IPS-18a (cell line): ENCODE measurements at regions not wholly inside any gene's neighbourhood (a gene's known extent, or its start where the extent isn't known, plus 50 kb on each side); places are given as distances from the start of the nearest gene placed in this dataset.
"Not testable (repeated sequence)": the region's sequence is repeated elsewhere in the genome, so short reads cannot be mapped to it uniquely, and the experiment has no call there.

Experiments
- H3K27ac ChIP-seq: one replicate; pipeline ENCODE4 v1.5.1; 2013; ENCODE audit warnings: low read length
- H3K27me3 ChIP-seq: one replicate; pipeline ENCODE4 v1.6.1; 2013; ENCODE audit warnings: mild to moderate bottlenecking, low read length; ENCODE audit not compliant: control insufficient read depth, insufficient read depth
- H3K36me3 ChIP-seq: one replicate; pipeline ENCODE4 v1.6.1; 2013; ENCODE audit warnings: low read depth, low read length; ENCODE audit not compliant: control insufficient read depth
- H3K4me1 ChIP-seq: one replicate; pipeline ENCODE4 v1.6.1; 2013; ENCODE audit warnings: low read depth, low read length; ENCODE audit not compliant: control insufficient read depth
- H3K4me3 ChIP-seq: one replicate; pipeline ENCODE4 v1.5.1; 2013; ENCODE audit warnings: low read length
- H3K9ac ChIP-seq: one replicate; pipeline ENCODE4 v1.6.1; 2013; ENCODE audit warnings: mild to moderate bottlenecking, low read length, moderate library complexity
- H3K9me3 ChIP-seq: one replicate; pipeline ENCODE4 v1.6.1; 2013; ENCODE audit warnings: low read depth, low read length; ENCODE audit not compliant: control insufficient read depth

- not testable (repeated sequence) for H3K9ac ChIP-seq, H3K27ac ChIP-seq, H3K36me3 ChIP-seq
Measured at GRCh38 chr15:20055921-20056320, 485.7 kb downstream of the GOLGA6L6 start.

GRCh38 chr15:20048189-20048588, 493.4 kb downstream of the GOLGA6L6 start:
- not testable (repeated sequence) for H3K9me3 ChIP-seq, H3K27me3 ChIP-seq, H3K36me3 ChIP-seq, H3K9ac ChIP-seq, H3K4me1 ChIP-seq, H3K27ac ChIP-seq, H3K4me3 ChIP-seq

More at GRCh38 chr15:20055921-20056320, 485.7 kb downstream of the GOLGA6L6 start:
- H3K4me3 ChIP-seq, H3K9me3 ChIP-seq, H3K4me1 ChIP-seq, H3K27me3 ChIP-seq: not testable (repeated sequence)

- not testable (repeated sequence) for H3K4me1 ChIP-seq, H3K9me3 ChIP-seq, H3K27ac ChIP-seq, H3K4me3 ChIP-seq, H3K36me3 ChIP-seq, H3K9ac ChIP-seq, H3K27me3 ChIP-seq
Measured at GRCh38 chr15:20045165-20045564, 496.4 kb downstream of the GOLGA6L6 start.

GRCh38 chr15:20040691-20041090, 500.9 kb downstream of the GOLGA6L6 start:
- not testable (repeated sequence) for H3K4me3 ChIP-seq, H3K9me3 ChIP-seq, H3K4me1 ChIP-seq, H3K27me3 ChIP-seq, H3K9ac ChIP-seq, H3K36me3 ChIP-seq, H3K27ac ChIP-seq

- not testable (repeated sequence) for H3K9ac ChIP-seq, H3K27me3 ChIP-seq
Measured at GRCh38 chr15:20025040-20025439, 516.6 kb downstream of the GOLGA6L6 start.

GRCh38 chr15:20022349-20022748, 519.3 kb downstream of the GOLGA6L6 start:
- H3K4me3 ChIP-seq, H3K9me3 ChIP-seq, H3K27me3 ChIP-seq, H3K36me3 ChIP-seq, H3K9ac ChIP-seq, H3K4me1 ChIP-seq, H3K27ac ChIP-seq: not testable (repeated sequence)

More at GRCh38 chr15:20025040-20025439, 516.6 kb downstream of the GOLGA6L6 start:
- H3K4me1 ChIP-seq, H3K27ac ChIP-seq, H3K9me3 ChIP-seq, H3K36me3 ChIP-seq, H3K4me3 ChIP-seq: not testable (repeated sequence)

GRCh38 chr15:20021351-20021750, 520.2 kb downstream of the GOLGA6L6 start:
- H3K36me3 ChIP-seq, H3K4me1 ChIP-seq, H3K27ac ChIP-seq, H3K9ac ChIP-seq, H3K4me3 ChIP-seq, H3K27me3 ChIP-seq, H3K9me3 ChIP-seq: not testable (repeated sequence)

GRCh38 chr15:20020588-20020987, 521.0 kb downstream of the GOLGA6L6 start:
- not testable (repeated sequence) for H3K27me3 ChIP-seq, H3K9ac ChIP-seq, H3K4me1 ChIP-seq, H3K36me3 ChIP-seq, H3K4me3 ChIP-seq, H3K9me3 ChIP-seq, H3K27ac ChIP-seq

- H3K9ac ChIP-seq, H3K27ac ChIP-seq, H3K36me3 ChIP-seq, H3K27me3 ChIP-seq, H3K4me3 ChIP-seq, H3K4me1 ChIP-seq, H3K9me3 ChIP-seq: not testable (repeated sequence)
Measured at GRCh38 chr15:20019758-20020157, 521.8 kb downstream of the GOLGA6L6 start.

- not testable (repeated sequence) for H3K27me3 ChIP-seq, H3K9me3 ChIP-seq, H3K4me3 ChIP-seq, H3K36me3 ChIP-seq, H3K4me1 ChIP-seq, H3K9ac ChIP-seq, H3K27ac ChIP-seq
Measured at GRCh38 chr15:20017581-20017980, 524.0 kb downstream of the GOLGA6L6 start.

- H3K27ac ChIP-seq, H3K27me3 ChIP-seq, H3K9ac ChIP-seq, H3K36me3 ChIP-seq, H3K9me3 ChIP-seq, H3K4me1 ChIP-seq, H3K4me3 ChIP-seq: not testable (repeated sequence)
Measured at GRCh38 chr15:20016941-20017340, 524.7 kb downstream of the GOLGA6L6 start.

- H3K36me3 ChIP-seq, H3K4me1 ChIP-seq, H3K27ac ChIP-seq, H3K4me3 ChIP-seq, H3K9ac ChIP-seq, H3K9me3 ChIP-seq, H3K27me3 ChIP-seq: not testable (repeated sequence)
Measured at GRCh38 chr15:20012837-20013236, 528.8 kb downstream of the GOLGA6L6 start.

- not testable (repeated sequence) for H3K27ac ChIP-seq, H3K9ac ChIP-seq, H3K4me3 ChIP-seq, H3K36me3 ChIP-seq, H3K4me1 ChIP-seq, H3K27me3 ChIP-seq, H3K9me3 ChIP-seq
Measured at GRCh38 chr15:20010759-20011158, 530.8 kb downstream of the GOLGA6L6 start.
